GM21737 (cell line): ENCODE measurements at regions not wholly inside any gene's neighbourhood (a gene's known extent, or its start where the extent isn't known, plus 50 kb on each side); places are given as distances from the start of the nearest gene placed in this dataset.

Experiments used
- ATAC-seq: cut with Tn5 transposase; IDR thresholded peaks from one replicate; pipeline ENCODE4 v1.9.1; 2021; ENCODE audit warnings: mild to moderate bottlenecking, moderate library complexity; ENCODE audit not compliant: unreplicated experiment

- ATAC-seq: peak; percentile 49
Measured at GRCh38 chr12:67452119-67452805, 183.1 kb downstream of the CAND1 start.

- ATAC-seq: no peak
Measured at GRCh38 chr12:67453191-67453590, 184.0 kb downstream of the CAND1 start.

GRCh38 chr12:67455236-67455635 lies 186.1 kb downstream of the CAND1 start:
- ATAC-seq: no peak

DNA sequence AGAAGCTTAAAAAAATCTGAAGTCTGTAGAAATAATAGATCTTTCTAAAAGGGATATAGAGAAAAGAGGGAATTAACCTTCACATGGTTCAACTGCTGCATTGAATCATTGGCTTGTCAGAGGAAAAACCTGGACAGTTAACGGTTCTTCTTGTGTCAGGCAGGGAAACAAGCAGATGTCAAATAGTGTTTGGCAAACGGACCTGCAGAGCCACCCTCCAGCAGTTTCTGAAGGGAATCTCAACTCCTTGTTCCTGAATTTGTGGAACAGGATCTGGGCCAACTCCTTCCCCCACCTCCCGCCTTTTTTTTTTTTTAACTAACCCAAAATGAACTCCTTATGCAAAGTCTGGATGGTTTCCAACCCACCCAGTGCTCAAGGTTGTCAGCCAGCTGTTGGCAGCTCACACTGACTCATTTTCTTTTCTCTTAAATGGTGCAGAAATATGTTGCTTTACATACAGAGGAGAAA lies 187.3 kb downstream of the CAND1 start:
- ATAC-seq: no peak

GRCh38 chr12:67457136-67457535 lies 188.0 kb downstream of the CAND1 start:
- no peak for ATAC-seq

GRCh38 chr12:67457778-67458665 lies 188.9 kb downstream of the CAND1 start:
- no peak for ATAC-seq

DNA sequence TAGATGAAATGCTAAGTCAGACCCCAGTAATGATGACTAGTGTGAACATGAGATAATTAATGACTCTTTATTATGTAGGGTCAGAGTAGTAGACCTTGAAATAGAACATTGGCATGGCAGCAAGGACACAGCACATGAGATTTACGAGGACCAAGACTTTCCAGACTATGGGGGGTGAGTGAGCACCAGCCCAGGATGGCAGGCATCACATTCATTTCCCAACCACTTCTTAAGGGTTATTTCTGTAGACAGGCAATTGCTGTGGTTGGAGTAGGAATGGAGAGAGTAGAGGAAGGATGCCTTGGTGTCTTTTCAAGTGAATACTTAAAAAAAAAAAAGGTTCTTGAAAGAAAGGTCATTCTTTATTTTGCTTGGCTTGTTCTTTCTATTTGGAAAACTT lies 189.4 kb upstream of the DYRK2 start:
- ATAC-seq: no peak

GRCh38 chr12:67459578-67459977 lies 189.0 kb upstream of the DYRK2 start:
- no peak for ATAC-seq

DNA sequence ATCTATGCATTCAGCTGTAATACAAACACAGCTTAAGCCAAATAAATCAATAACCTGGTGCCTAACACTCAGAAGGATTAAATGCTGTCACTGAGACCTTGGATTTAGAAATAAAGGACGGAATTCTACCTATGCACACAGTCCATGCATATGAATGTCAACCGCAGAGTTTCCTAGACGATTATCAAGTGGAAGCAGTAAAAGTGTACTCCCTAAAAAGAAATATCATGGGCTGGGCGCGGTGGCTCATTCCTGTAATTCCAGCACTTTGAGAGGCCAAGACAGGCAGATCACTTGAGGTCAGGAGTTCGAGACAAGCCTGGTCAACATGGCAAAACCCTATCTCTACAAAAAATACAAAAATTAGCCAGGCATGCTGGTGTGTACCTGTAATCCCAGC lies 188.2 kb upstream of the DYRK2 start:
- ATAC-seq: no peak

GRCh38 chr12:67468549-67469245 lies 179.8 kb upstream of the DYRK2 start:
- no peak for ATAC-seq

DNA sequence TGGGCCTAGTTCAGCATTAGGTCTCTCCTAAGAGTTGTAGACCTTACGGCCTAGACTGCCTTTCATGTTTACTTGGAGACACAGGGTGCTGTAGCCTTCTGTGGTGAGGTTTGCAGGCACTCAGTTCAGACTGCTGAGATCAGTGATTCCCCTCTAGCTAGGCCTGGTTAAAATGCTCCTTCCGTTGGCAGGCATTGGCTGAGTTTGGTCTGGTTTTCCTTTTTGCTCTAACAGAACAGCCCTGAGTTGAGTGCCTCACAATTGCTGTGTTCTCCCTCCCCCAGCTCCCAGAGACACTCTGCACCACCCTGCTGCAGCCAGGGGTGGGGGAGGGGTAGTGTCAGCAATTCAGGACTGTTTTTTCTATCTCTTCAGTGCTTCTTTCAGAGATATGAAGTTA lies 178.9 kb upstream of the DYRK2 start:
- ATAC-seq: no peak

- no peak for ATAC-seq
Measured at GRCh38 chr12:67471810-67472209, 176.7 kb upstream of the DYRK2 start.

GRCh38 chr12:67472539-67472938 lies 176.0 kb upstream of the DYRK2 start:
- ATAC-seq: no peak

GRCh38 chr12:67474934-67475620 lies 173.5 kb upstream of the DYRK2 start:
- ATAC-seq: no peak

DNA sequence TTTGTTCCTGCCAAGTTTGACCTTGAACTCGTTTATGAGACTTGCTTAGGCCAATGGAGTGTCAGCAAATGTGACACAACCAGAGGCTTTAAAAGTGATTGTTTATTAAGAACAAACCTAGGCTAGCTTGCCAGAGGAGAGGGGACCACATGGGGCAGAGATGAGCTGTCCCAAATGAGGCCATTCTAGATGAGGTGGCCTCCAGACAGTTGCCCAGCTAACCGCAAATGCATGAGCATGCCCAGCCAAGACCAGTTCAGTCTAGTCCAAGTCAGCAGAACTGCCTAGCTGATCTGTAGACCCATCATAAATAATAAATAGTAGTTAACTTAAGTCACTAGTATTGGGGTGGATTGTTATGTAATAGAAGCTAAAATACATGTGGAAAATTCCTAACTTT lies 172.8 kb upstream of the DYRK2 start:
- ATAC-seq: no peak

DNA sequence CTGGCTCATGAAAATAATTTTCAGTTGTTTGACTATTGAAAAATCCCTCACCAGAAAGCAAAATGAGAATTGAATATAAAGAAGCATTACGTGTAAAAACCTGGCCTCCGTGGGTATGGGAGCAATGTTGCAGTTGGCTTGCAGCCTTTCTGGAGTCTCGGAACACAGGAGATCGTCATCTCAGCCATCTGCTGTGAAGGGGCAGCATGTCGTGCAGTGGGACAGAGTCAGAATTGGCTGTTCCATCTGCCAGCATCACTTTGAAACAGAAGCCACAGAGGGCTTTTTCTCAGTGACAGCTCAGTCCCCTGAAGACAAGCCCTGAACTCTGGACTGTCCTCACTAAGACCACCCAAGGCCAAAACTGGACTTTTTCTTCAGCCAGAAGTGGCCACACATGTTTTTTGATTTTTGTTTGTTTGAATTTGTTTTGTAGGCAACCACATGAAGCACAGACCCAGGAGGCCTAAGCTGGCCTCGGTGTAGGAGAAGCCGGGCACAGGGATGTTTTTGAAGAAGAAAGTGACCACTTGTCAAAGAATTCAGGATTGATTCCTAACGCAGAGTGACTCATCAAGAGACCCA lies 170.8 kb upstream of the DYRK2 start:
- no peak for ATAC-seq

DNA sequence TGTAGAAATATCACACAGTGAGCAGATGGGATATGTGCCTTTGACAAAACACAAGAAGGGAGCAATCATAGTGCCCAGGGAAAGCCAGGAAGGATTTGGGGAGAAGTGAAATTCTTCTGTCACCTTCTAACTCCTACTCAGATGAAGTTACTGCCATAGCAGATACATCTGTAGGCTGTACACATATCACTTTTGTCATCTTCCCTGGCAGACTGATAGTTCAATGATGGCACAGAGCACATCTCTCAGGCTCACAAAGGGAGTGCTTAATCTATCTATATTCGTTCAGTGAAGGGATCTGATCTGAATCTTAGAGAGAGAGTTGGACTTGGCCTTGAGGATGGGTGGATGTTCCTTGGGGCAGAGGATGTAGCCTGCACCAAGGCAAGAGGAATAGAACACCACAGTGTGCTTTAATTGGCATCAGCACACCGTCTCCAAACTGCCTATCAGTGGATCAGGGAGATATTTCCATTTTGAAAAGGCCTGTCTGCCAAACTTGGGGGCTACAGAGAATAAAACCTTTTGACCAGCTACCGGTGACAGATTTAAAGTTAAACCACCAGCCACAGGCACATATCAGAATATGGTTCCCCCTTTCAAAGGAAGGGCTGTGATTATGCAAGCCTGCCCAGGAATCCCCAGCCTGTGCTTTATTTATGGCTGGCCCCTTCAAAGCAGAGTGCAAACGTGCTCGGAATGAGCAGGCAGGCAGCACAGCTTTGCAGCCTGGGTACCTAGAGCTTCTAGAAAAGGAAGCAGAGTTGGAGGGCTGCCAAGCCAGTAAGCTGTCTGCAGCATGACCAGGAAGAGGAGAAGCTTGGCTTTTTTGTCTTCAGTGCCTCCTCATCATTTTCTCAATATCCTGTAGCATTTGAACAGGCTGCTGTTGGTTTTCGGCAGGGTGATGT lies 165.5 kb upstream of the DYRK2 start:
- peak; percentile 86 for ATAC-seq

DNA sequence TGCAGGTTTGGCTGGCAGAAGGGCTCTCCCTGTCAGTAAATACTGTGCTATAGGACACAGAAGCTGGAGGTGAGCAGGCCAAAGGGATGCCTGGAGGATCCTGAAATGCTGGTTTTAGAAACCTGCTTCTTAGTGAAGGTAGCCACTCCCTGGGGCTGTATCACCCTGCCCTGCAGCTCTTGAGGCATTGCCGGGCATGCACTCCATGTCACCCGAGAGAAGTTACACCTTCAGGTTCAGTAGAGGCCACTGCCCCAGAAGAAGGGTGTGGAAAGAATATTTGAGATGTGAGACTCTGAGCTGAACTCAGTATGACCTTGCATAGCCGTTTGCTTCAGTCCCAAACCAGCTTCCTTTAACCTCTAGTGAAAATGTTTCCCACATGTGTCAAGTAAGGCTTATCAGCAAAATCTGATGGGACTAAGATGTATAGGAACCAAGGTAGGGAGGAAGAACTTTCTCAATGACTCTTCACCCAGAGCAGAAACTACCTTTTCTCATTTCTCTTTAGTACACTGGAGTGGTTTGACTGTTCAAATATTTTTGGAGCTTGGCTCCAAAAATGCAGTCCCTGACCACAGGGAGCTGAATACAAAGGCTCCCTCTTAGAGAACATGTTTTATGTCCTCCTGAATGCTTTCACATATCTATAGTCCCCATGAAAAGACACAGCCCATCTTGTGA lies 164.5 kb upstream of the DYRK2 start:
- ATAC-seq: no peak
